H1 (cell line): ENCODE measurements at regions not wholly inside any gene's neighbourhood (a gene's known extent, or its start where the extent isn't known, plus 50 kb on each side); places are given as distances from the start of the nearest gene placed in this dataset.

Experiments used
- CTCF ChIA-PET: fragments of 300-600 bp; sonication (Branson Sonifier 250); formaldehyde crosslinking; loops from one replicate; lab custom pipeline; 2021; ENCODE audit not compliant: partially characterized antibody; lab: Charles Lee
- POLR2A ChIA-PET: fragments of 300-600 bp; sonication (Branson Sonifier 250); formaldehyde crosslinking; loops from one replicate; lab custom pipeline; 2021; ENCODE audit warnings: inconsistent platforms; ENCODE audit not compliant: partially characterized antibody; lab: Charles Lee
- DNase-seq, 2 experiments: peaks; one replicate each; pipeline versions ENCODE4 v3.0.0 to v3.0.0-alpha.2; 2010 to 2022; ENCODE audit warnings: low spot score in 2 of 2, low read depth in 1 of 2, mixed read lengths in 1 of 2
- FAIRE-seq: peaks from 2 replicates; lab custom pipeline; 2011; peaks lifted over from hg19 to GRCh38; lab: Jason Lieb, UNC
- H2AFZ ChIP-seq: 2 replicates; pipeline ENCODE4 v1.8.1; 2012; ENCODE audit warnings: low read length, inconsistent platforms
- H2AK5ac ChIP-seq: 2 replicates; pipeline ENCODE4 v1.6.1; 2013; ENCODE audit warnings: low read depth, low read length
- H2BK120ac ChIP-seq: replicated peaks from 2 replicates; pipeline ENCODE3; 2013; ENCODE audit warnings: low read depth, low read length, inconsistent platforms
- H2BK12ac ChIP-seq: 2 replicates; pipeline ENCODE4 v1.6.1; 2013; ENCODE audit warnings: low read depth, low read length
- H2BK15ac ChIP-seq: 2 replicates; pipeline ENCODE4 v1.6.1; 2013; ENCODE audit warnings: low read length
- H2BK20ac ChIP-seq: 2 replicates; pipeline ENCODE4 v1.6.1; 2013; ENCODE audit warnings: low read length
- H2BK5ac ChIP-seq: 2 replicates; pipeline ENCODE4 v1.6.1; 2013; ENCODE audit warnings: low read depth, low read length
- H3K14ac ChIP-seq: 2 replicates; pipeline ENCODE4 v1.6.1; 2013; ENCODE audit warnings: inconsistent platforms; ENCODE audit not compliant: insufficient read length
- H3K18ac ChIP-seq: 2 replicates; pipeline ENCODE4 v1.6.1; 2013; ENCODE audit warnings: low read length; ENCODE audit errors: extremely low read depth
- H3K23ac ChIP-seq: 2 replicates; pipeline ENCODE4 v1.6.1; 2013; ENCODE audit warnings: inconsistent platforms; ENCODE audit not compliant: insufficient read length
- H3K23me2 ChIP-seq: 2 replicates; pipeline ENCODE4 v1.6.1; 2013; ENCODE audit warnings: low read depth, low read length
- H3K27ac ChIP-seq: 2 replicates; pipeline ENCODE4 v1.6.1; 2011; ENCODE audit warnings: low read depth, low read length, inconsistent platforms
- H3K27me3 ChIP-seq, 4 experiments: replicated peaks in 1 of 4; 1 replicate in 1 of 4; 2 replicates in 3 of 4; pipeline versions ENCODE4 v1.6.1 to v1.8.1; 2011 to 2013; ENCODE audit warnings: low read length in 3 of 4, mild to moderate bottlenecking in 3 of 4, inconsistent platforms in 2 of 4, mixed read lengths in 2 of 4, moderate library complexity in 1 of 4; ENCODE audit not compliant: control insufficient read depth in 3 of 4, insufficient read depth in 3 of 4; ENCODE audit errors: extremely low read depth in 1 of 4
- H3K36me3 ChIP-seq, 4 experiments: 2 replicates each; pipeline versions ENCODE4 v1.6.1 to v1.8.1; 2011 to 2013; ENCODE audit warnings: mild to moderate bottlenecking in 4 of 4, low read length in 3 of 4, moderate library complexity in 2 of 4, control low read depth in 1 of 4, inconsistent platforms in 1 of 4; ENCODE audit not compliant: insufficient read depth in 4 of 4, control insufficient read depth in 2 of 4
- H3K4ac ChIP-seq: replicated peaks from 2 replicates; pipeline ENCODE3; 2013; ENCODE audit warnings: low read length, low read depth, mixed read lengths, inconsistent platforms; ENCODE audit not compliant: insufficient read length
- H3K4me1 ChIP-seq, 4 experiments: replicated peaks in 1 of 4; 1 replicate in 1 of 4; 2 replicates in 3 of 4; pipeline versions ENCODE4 v1.6.1 to v1.8.1; 2011 to 2013; ENCODE audit warnings: low read length in 3 of 4, inconsistent platforms in 2 of 4, mixed read lengths in 1 of 4; ENCODE audit not compliant: insufficient read depth in 4 of 4, control insufficient read depth in 3 of 4
- H3K4me2 ChIP-seq, 2 experiments: 2 replicates each; pipeline versions ENCODE4 v1.6.1 to v1.8.1; 2011 to 2013; ENCODE audit warnings: low read depth in 2 of 2, low read length in 2 of 2, control low read depth in 1 of 2, inconsistent platforms in 1 of 2, mild to moderate bottlenecking in 1 of 2; ENCODE audit not compliant: insufficient read depth in 1 of 2
- H3K4me3 ChIP-seq, 4 experiments: fragments of 200-600, 300-600 bp in 1 of 4; sonication (generic), shearing (Covaris generic), sonication (Bioruptor Twin) in 1 of 4; 2 replicates each; pipeline versions ENCODE4 v1.5.1 to v1.8.1; 2011 to 2016; ENCODE audit warnings: low read length in 4 of 4, low read depth in 3 of 4, control low read depth in 2 of 4, inconsistent platforms in 2 of 4, mild to moderate bottlenecking in 2 of 4, mixed read lengths in 1 of 4, moderate library complexity in 1 of 4; ENCODE audit not compliant: insufficient read depth in 2 of 4; ENCODE audit errors: extremely low read depth in 1 of 4
- H3K56ac ChIP-seq: replicated peaks from 2 replicates; pipeline ENCODE3; 2013; ENCODE audit warnings: low read depth, mild to moderate bottlenecking, mixed read lengths, low read length, inconsistent platforms; ENCODE audit not compliant: insufficient read length
- H3K79me1 ChIP-seq: 2 replicates; pipeline ENCODE4 v1.6.1; 2013; ENCODE audit warnings: low read depth, low read length, control low read depth
- H3K79me2 ChIP-seq, 2 experiments: 2 replicates each; pipeline versions ENCODE4 v1.6.1 to v1.8.1; 2012 to 2013; ENCODE audit warnings: low read length in 2 of 2, mild to moderate bottlenecking in 2 of 2, inconsistent platforms in 1 of 2; ENCODE audit not compliant: insufficient read depth in 2 of 2, control insufficient read depth in 1 of 2
- H3K9ac ChIP-seq, 4 experiments: replicated peaks in 1 of 4; 1 replicate in 1 of 4; 2 replicates in 3 of 4; pipeline versions ENCODE4 v1.6.1 to v1.8.1; 2011 to 2013; ENCODE audit warnings: low read depth in 3 of 4, low read length in 3 of 4, control low read depth in 2 of 4, mild to moderate bottlenecking in 2 of 4, moderate library complexity in 2 of 4, inconsistent platforms in 1 of 4; ENCODE audit errors: extremely low read depth in 1 of 4
- H3K9me3 ChIP-seq, 2 experiments: 2 replicates each; pipeline versions ENCODE4 v1.6.1 to v1.8.1; 2012 to 2013; ENCODE audit warnings: mild to moderate bottlenecking in 2 of 2, moderate library complexity in 2 of 2, control low read depth in 1 of 2, inconsistent platforms in 1 of 2, low read depth in 1 of 2, low read length in 1 of 2, mixed read lengths in 1 of 2; ENCODE audit not compliant: insufficient read depth in 2 of 2
- H4K20me1 ChIP-seq, 2 experiments: replicated peaks in 1 of 2; 2 replicates each; pipeline versions ENCODE3 to v1.8.1; 2011 to 2013; ENCODE audit warnings: inconsistent platforms in 2 of 2, low read length in 2 of 2, mild to moderate bottlenecking in 1 of 2; ENCODE audit not compliant: insufficient read depth in 2 of 2, control insufficient read depth in 1 of 2
- H4K5ac ChIP-seq: 2 replicates; pipeline ENCODE4 v1.6.1; 2013; ENCODE audit warnings: low read length, low read depth, mixed read lengths, inconsistent platforms; ENCODE audit not compliant: insufficient read length
- H4K8ac ChIP-seq: 2 replicates; pipeline ENCODE4 v1.8.0; 2013; ENCODE audit warnings: mild to moderate bottlenecking, moderate library complexity, low read length, inconsistent platforms; ENCODE audit not compliant: insufficient read depth; ENCODE audit errors: extremely low read depth
- H4K91ac ChIP-seq: replicated peaks from 2 replicates; pipeline ENCODE3; 2013; ENCODE audit warnings: low read length, mixed read lengths, inconsistent platforms; ENCODE audit not compliant: insufficient read length
- BCL11A ChIP-seq, 2 experiments: IDR thresholded peaks; one replicate each; pipeline ENCODE4 v1.6.1; 2011; ENCODE audit warnings: low read depth in 2 of 2, low read length in 2 of 2, mild to moderate bottlenecking in 2 of 2
- EP300 ChIP-seq, 2 experiments: IDR thresholded peaks; 1 replicate in 1 of 2; 2 replicates in 1 of 2; pipeline ENCODE4 v1.6.1; 2011 to 2012; ENCODE audit warnings: low read depth in 2 of 2, low read length in 2 of 2, mild to moderate bottlenecking in 2 of 2, borderline replicate concordance in 1 of 2, inconsistent platforms in 1 of 2, moderate library complexity in 1 of 2
- TBP ChIP-seq: IDR thresholded peaks from 2 replicates; pipeline ENCODE4 v1.6.1; 2011; ENCODE audit warnings: low read depth, low read length, improper control_type of control experiment
- YY1 ChIP-seq: IDR thresholded peaks from 2 replicates; pipeline ENCODE4 v1.6.1; 2011; ENCODE audit warnings: low read depth, mild to moderate bottlenecking, low read length
- WGBS, 2 experiments: shearing (Covaris generic) in 1 of 2; methylation state at CpG; one replicate each; pipeline versions ENCODE4 v1.1.6 to v1.1.7; 2013 to 2015; ENCODE audit warnings: low lambda C conversion rate in 2 of 2, mixed read lengths in 2 of 2, inconsistent platforms in 1 of 2, low coverage in 1 of 2, missing lambda C conversion rate in 1 of 2; ENCODE audit not compliant: insufficient replicate concordance in 2 of 2, insufficient coverage in 1 of 2, insufficient read length in 1 of 2; ENCODE audit errors: extremely low coverage in 1 of 2, missing lambda C conversion rate in 1 of 2; 5-methylcytosine and 5-hydroxymethylcytosine counted together

DNA sequence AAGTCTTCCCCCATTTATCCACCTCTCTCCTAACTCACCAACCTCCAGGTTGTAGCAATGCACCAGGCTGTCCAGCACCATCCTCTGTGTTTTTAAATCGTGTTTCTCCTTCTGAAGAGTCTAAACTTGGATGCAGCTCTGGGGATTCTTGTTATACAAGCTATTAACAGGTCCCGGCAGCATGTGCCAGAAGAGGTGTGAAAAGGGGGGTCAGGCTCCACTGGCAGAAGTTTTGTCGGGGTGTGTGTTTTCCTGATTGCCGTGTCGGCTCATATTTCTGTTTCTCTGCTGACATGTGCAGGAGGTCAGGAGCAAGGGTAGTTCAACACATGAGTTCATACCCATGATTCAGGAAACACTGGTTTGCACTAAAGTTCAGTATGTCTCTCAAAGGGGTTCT lies 658.6 kb upstream of the CAMK1G start:
- no peaks in the 10 kb centered on the region for H3K79me2 ChIP-seq
- FAIRE-seq: no peak
- H3K23ac ChIP-seq: no peak overlapping the region
- no peak for TF ChIP-seq YY1
- TF ChIP-seq TBP: no peak
- no peak for TF ChIP-seq EP300 (IDR thresholded peaks at IDR 0.05; ENCODE audit: borderline replicate concordance in 1 of 2, low read depth in 2 of 2, low read length in 2 of 2)
- no peak for TF ChIP-seq BCL11A (IDR thresholded peaks at IDR 0.05; ENCODE audit: low read depth in 2 of 2, low read length in 2 of 2)
- no peak overlapping the region for H3K4ac ChIP-seq
- H3K9me3 ChIP-seq: no peaks in the 10 kb centered on the region
- no peaks in the 10 kb centered on the region for H3K27me3 ChIP-seq
- no peak overlapping the region for H3K27ac ChIP-seq
- no peak overlapping the region for H4K5ac ChIP-seq
- no peak overlapping the region for H4K8ac ChIP-seq
- no peaks in the 10 kb centered on the region for H3K23me2 ChIP-seq
- ChIA-PET CTCF (no interaction called here), POLR2A (no interaction called here)
- no peaks in the 10 kb centered on the region for H4K20me1 ChIP-seq
- H2BK20ac ChIP-seq: no peak overlapping the region
- H3K56ac ChIP-seq: no peak overlapping the region
- no peak for DNase-seq
- no peak overlapping the region for H3K4me3 ChIP-seq
- no peak overlapping the region for H4K91ac ChIP-seq
- H3K36me3 ChIP-seq: no peaks in the 10 kb centered on the region
- WGBS, 2 experiments: 92% methylated on average over 5 of the region's 5 CpGs; no CpG with 5 or more reads in 1 of the 2 experiments
- no peak overlapping the region for H2BK120ac ChIP-seq
- no peaks in the 10 kb centered on the region for H3K79me1 ChIP-seq
- no peak overlapping the region for H2AFZ ChIP-seq
- no peak overlapping the region for H2BK5ac ChIP-seq
- H2AK5ac ChIP-seq: no peak overlapping the region
- no peak overlapping the region for H3K14ac ChIP-seq
- H2BK12ac ChIP-seq: no peak overlapping the region
- no peak overlapping the region for H3K4me2 ChIP-seq
- H3K9ac ChIP-seq: no peak overlapping the region
- no peak overlapping the region for H2BK15ac ChIP-seq
- H3K18ac ChIP-seq: no peak overlapping the region
- no peaks in the 10 kb centered on the region for H3K4me1 ChIP-seq
